ENCODE measurements at regions not wholly inside any gene's neighbourhood (a gene's known extent, or its start where the extent isn't known, plus 50 kb on each side); places are given as distances from the start of the nearest gene placed in this dataset.

- TF ChIP-seq POLR2A (IDR thresholded peaks at IDR 0.05; ENCODE audit: low read depth, low read length) (no peak), CTCF (IDR thresholded peaks at IDR 0.05 in 2 of 3, conservative IDR thresholded peaks at IDR 0.05 in 1 of 3; ENCODE audit: control insufficient read depth in 2 of 3, extremely low read depth in 1 of 3, insufficient read depth in 1 of 3, low read depth in 3 of 3, low read length in 3 of 3) (no peak), FOXK2 (IDR thresholded peaks at IDR 0.05) (no peak), SREBF2 (IDR thresholded peaks at IDR 0.05; ENCODE audit: low read length) (no peak), RBBP5 (conservative IDR thresholded peaks at IDR 0.05) (no peak), PML (IDR thresholded peaks at IDR 0.05; ENCODE audit: low read length) (no peak), BHLHE40 (IDR thresholded peaks at IDR 0.05; ENCODE audit: borderline replicate concordance in 1 of 2, low read depth in 2 of 2, low read length in 1 of 2) (no peak), EZH2 (IDR thresholded peaks at IDR 0.05; ENCODE audit: borderline replicate concordance, control insufficient read depth, low read depth, low read length) (no peak), NFYB (IDR thresholded peaks at IDR 0.05; ENCODE audit: insufficient read depth, low read depth, low read length) (no peak), MXI1 (IDR thresholded peaks at IDR 0.05; ENCODE audit: low read depth, low read length) (no peak)
- TF ChIP-seq, protein P1, sequence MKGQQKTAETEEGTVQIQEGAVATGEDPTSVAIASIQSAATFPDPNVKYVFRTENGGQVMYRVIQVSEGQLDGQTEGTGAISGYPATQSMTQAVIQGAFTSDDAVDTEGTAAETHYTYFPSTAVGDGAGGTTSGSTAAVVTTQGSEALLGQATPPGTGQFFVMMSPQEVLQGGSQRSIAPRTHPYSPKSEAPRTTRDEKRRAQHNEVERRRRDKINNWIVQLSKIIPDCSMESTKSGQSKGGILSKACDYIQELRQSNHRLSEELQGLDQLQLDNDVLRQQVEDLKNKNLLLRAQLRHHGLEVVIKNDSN (IDR thresholded peaks at IDR 0.05; ENCODE audit: borderline replicate concordance, extremely low read length, insufficient read depth, low read depth, low read length), result no peak
Observed at GRCh38 chr7:96547371-96547811, 162.3 kb downstream of the SEM1 start.

All from GM12878 (cell line).